NOMO-1 (cell line): ENCODE measurements at regions not wholly inside any gene's neighbourhood (a gene's known extent, or its start where the extent isn't known, plus 50 kb on each side); places are given as distances from the start of the nearest gene placed in this dataset.
"Not testable (repeated sequence)": the region's sequence is repeated elsewhere in the genome, so short reads cannot be mapped to it uniquely, and the experiment has no call there.

Experiments
- DNase-seq, 2 experiments: peaks; one replicate each; lab custom pipeline; 2025; ENCODE audit not compliant: unreplicated experiment in 2 of 2; lab: John Stamatoyannopoulos, UW

- DNase-seq = no peak
Measured at GRCh38 chr5:166865206-166865605, 1426.2 kb upstream of the WWC1 start.

- DNase-seq = no peak
Measured at GRCh38 chr5:166880456-166880855, 1411.0 kb upstream of the WWC1 start.

- no peak for DNase-seq
Measured at GRCh38 chr5:166881802-166882201, 1409.6 kb upstream of the WWC1 start.

- DNase-seq = no peak
Measured at GRCh38 chr5:166883016-166883415, 1408.4 kb upstream of the WWC1 start.

GRCh38 chr5:166898166-166898565 lies 1393.3 kb upstream of the WWC1 start:
- DNase-seq = no peak

- no peak for DNase-seq
Measured at GRCh38 chr5:166899343-166899742, 1392.1 kb upstream of the WWC1 start.

GRCh38 chr5:166904571-166904970 lies 1386.9 kb upstream of the WWC1 start:
- DNase-seq = no peak

- DNase-seq = no peak
Measured at GRCh38 chr5:166906991-166907713, 1384.3 kb upstream of the WWC1 start.

GRCh38 chr5:166909040-166909439 lies 1382.4 kb upstream of the WWC1 start:
- DNase-seq = no peak

GRCh38 chr5:166909926-166910325 lies 1381.5 kb upstream of the WWC1 start:
- DNase-seq = no peak

- no peak for DNase-seq
Measured at GRCh38 chr5:166910995-166911394, 1380.5 kb upstream of the WWC1 start.

- no peak for DNase-seq
Measured at GRCh38 chr5:166916021-166916420, 1375.4 kb upstream of the WWC1 start.

GRCh38 chr5:166926138-166926537 lies 1365.3 kb upstream of the WWC1 start:
- no peak for DNase-seq

GRCh38 chr5:166926806-166927475 lies 1364.5 kb upstream of the WWC1 start:
- DNase-seq = not testable (repeated sequence)

GRCh38 chr5:166936351-166936750 lies 1355.1 kb upstream of the WWC1 start:
- no peak for DNase-seq

GRCh38 chr5:166938071-166938470 lies 1353.4 kb upstream of the WWC1 start:
- no peak for DNase-seq

- no peak for DNase-seq
Measured at GRCh38 chr5:166942948-166943347, 1348.5 kb upstream of the WWC1 start.

GRCh38 chr5:166947045-166947444 lies 1344.4 kb upstream of the WWC1 start:
- DNase-seq = no peak

GRCh38 chr5:166948679-166949078 lies 1342.8 kb upstream of the WWC1 start:
- no peak for DNase-seq

- no peak for DNase-seq
Measured at GRCh38 chr5:166952048-166952447, 1339.4 kb upstream of the WWC1 start.

- no peak for DNase-seq
Measured at GRCh38 chr5:166957782-166958181, 1333.7 kb upstream of the WWC1 start.

- no peak for DNase-seq
Measured at GRCh38 chr5:166959766-166960165, 1331.7 kb upstream of the WWC1 start.
